Stimulated activated CD4-positive, alpha-beta T cell treated with anti-CD3 and anti-CD28 coated beads, Interleukin-2, amount 100 ng/mL, for 48 hours (primary cell): ENCODE measurements at regions not wholly inside any gene's neighbourhood (a gene's known extent, or its start where the extent isn't known, plus 50 kb on each side); places are given as distances from the start of the nearest gene placed in this dataset.
"Not testable (repeated sequence)": the region's sequence is repeated elsewhere in the genome, so short reads cannot be mapped to it uniquely, and the experiment has no call there.

Experiments used
- DNase-seq, 2 donors: peaks; one replicate each; pipeline ENCODE4 v3.0.0-alpha.2; 2020

DNA sequence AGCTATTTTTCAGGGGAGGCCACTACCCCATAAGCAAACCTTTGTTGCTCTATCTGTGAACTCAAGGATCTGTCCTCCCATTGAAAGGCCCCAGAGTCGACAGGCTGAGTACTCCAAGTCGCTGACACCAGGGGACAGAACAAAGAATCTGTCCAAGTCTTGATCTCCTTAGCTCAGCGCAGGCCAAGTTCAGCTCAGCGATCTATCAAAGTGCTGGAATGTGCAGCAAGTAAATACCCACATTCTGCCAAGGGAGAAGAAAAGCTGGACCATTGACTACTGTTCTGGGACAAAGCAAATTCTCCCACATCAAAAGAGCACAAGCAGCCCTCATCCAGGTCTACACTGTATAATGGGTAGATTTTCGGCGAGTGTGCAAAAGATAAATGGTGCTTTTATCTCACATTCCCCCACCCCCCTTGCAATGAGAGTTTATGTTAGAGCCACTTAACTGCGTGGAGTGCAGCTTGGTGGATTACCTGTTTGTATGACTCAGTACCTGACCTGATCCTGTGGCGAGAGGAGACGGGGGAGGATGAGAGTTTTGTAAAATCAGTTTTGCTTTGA lies 391.7 kb upstream of the SGCG start:
- DNase-seq = no peak

DNA sequence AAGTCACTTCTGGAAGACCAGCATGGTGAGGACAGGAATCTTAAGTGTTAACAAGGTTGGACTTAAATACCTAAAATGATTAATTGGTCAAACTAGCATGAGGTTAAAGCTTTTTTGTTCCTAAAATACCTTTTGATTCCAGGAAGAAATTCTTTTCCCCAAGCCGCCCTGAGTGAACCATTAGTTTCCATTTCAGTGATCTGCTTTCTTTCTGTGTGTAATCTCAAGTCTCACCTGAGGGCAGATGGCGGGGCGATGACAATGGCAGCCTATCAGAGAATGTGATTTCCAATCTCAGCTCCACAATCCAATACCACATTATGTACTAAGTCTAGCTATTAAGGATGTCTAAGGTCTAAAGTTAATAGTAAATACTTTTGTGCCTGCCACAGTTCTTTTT lies 390.9 kb upstream of the SGCG start:
- no peak for DNase-seq

DNA sequence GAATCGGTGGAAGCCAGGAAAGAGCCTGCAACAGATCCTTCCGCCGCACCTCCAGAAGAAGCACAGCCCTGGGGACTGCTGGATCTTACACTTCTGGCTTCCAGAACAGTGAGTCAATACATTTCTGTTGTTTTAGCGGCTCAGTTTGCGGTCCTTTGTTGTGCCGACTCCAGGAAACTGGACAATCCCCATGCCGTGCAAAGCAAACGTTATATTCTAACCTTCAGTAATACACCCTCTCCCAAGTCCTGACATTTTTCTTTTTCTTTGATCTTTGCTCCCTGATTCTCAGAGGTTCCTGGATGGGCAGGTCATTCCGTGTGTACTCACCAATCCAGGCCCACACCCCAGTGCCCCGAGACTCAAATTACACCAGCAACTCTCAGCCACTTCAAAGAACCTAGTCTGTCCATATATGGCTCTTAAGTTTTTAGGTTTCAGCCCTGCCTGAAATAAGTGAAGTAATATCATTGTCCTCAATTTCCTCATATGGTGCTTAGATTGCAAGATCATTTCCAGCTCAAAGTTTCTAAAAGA lies 387.1 kb upstream of the SGCG start:
- DNase-seq = no peak

DNA sequence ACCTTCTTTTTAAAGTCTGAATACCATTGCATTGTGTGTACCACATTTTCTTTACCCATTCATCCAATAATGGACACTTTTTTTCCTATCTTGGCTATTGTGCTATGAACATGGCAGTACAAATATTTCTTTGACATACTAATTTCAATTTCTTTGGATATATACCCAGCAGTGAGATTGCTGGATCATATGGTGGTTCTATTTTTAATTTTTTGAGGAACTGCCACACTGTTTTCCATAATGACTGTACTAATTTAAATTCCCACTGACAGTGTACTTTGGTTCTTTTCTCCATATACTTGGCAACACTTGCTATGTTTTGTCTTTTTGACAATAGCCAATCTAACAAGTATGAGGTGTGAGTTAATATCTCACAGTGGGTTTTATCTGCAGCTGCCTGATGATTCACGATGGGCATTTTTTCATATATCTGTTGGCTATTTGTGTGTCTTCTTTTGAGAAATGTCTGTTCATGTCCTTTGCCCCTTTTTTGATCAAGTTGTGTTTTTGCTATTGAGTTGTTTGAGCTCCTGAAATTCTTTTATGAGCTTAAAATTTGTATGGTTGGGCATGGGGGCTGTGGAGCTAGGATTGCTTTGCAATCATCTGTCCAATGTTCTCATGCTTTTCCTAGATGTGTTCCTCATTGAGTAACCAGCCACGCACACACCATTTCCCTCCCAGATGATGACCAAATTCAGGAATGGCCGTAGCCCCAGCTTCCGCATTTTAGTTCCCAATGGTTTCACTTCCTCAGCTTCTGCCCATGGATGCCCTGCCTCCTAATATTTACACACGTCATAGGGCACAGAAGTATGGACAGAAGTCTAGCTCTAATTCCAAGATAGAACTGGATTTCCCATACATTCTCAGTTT lies 380.0 kb upstream of the SGCG start:
- no peak for DNase-seq

DNA sequence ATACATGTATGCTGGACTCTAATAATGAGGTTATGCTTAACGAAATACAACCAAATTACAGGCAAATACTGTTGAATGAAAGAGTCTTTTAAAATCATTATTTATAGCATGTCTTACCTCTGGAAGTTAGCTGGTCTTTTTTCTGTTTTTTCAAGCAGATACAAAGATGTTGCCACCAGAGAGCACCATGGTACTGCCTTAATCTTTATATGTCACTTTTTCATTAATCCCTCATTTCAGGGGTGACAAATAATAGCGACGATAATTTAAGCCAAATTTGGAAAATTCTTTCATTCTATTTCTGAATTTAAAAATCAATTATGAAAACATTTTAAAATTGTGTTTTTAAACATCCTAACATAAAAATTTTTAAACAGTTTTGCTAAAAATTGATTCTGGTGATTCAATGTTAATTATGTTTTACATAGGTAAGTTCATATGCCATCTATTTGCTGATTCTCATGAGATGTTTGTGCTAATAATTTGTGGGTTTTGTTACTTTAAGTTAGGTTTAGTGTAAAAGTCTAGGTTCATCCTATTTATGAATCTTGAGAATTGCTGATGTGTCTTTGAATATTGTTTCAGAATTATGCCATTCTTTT lies 379.3 kb upstream of the SGCG start:
- DNase-seq = no peak

DNA sequence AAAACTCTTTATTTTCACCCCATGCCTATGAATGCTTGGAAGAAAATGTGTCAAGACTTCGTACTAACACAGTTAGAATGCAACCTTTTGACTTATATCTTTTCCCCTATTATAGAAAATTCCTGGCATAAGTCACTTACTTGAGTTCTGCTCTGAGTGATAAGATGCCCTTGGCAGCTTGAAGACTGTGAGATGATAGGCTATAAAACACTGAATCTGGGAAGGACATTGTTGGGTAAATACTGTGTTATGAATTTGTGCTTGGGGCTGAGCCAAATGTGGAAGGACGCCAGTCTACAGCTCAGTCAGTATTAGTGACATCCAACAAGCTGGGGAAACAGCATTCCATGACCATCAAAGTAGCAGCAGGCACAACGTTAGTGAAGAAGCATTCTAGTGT lies 368.0 kb upstream of the SGCG start:
- DNase-seq = no peak

DNA sequence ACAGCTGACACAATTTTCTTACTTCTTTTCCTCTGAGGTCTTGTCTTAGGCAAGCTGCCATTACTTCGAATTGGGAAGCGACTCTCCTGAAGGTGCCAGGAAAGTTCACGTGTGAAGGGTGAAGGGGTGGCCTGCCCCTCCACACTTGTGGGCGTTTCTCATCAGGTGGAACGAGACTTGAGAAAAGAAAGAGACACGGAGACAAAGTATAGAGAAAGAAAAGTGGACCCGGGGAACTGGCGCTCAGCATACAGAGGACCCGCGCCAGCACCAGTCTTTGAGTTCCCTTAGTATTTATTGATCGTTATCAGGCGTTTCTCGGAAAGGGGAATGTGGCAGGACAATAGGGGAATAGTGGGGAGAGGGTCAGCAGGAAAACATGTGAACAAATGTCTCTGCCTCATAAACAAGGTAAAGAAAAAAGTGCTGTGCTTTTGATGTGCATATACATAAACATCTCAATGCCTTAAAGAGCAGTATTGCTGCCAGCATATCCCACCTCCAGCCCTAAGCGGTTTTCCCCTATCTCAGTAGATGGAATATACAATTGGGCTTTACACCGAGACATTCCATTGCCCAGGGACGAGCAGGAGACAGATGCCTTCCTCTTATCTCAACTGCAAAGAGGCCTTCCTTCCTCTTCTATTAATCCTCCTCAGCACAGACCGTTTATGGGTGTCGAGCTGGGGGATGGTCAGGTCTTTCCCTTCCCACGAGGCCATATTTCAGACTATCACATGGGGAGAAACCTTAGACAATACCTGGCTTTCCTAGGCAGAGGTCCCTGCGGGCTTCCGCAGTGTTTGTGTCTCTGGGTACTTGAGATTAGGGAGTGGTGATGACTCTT lies 367.0 kb upstream of the SGCG start:
- DNase-seq = not testable (repeated sequence)

DNA sequence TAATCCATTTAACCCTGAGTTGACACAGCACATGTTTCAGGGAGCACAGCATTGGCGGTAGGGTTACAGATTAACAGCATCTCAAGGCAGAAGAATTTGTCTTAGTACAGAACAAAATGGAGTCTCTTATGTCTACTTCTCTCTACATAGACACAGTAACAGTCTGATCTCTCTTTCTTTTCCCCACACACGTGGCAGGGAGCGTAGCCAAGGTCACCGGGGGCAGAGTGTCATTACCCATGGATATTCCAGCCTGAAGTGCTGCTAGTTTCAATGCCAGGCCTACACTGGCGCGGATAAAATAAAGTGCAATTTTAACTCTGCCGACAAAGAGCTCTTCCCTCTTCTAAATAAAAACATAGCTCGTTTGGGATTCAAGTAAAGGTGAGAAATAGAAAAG lies 366.3 kb upstream of the SGCG start:
- DNase-seq = not testable (repeated sequence)

DNA sequence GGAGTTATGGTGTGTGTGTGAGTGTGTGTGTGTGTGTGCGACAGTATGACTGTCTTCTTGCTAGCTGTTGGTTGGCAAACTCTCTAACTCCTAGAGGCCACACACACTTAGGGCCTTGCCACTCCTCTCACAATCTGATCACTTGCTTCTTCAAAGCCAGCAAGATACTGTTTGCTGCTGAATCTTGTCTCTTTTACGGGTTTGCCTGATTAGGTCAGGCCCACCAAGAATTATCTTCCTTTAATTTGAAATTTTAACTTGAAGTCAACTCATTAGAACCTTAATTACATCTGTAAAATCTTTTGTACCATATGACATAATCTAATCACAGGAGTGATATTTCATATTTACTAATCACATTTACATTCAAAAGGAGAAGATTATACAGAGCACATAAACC lies 359.2 kb upstream of the SGCG start:
- DNase-seq = no peak

DNA sequence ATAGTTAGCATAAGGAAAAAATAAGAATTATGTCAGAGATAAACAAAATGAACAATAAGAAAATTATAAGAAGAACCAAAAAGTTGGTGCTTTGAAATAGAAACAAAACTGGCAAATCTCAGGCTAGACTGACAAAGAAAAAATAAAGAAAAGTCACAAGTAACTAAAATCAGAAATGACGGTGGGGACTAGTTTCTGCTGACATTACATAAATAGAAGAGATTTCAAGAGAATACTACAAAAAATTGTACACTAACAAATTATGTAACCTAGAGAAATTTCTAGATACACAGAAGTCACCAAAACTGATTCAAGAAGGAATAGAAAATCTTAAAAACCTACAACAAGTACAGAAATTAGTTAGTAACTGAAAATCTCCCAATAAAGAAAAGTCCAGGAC lies 355.6 kb upstream of the SGCG start:
- no peak for DNase-seq

DNA sequence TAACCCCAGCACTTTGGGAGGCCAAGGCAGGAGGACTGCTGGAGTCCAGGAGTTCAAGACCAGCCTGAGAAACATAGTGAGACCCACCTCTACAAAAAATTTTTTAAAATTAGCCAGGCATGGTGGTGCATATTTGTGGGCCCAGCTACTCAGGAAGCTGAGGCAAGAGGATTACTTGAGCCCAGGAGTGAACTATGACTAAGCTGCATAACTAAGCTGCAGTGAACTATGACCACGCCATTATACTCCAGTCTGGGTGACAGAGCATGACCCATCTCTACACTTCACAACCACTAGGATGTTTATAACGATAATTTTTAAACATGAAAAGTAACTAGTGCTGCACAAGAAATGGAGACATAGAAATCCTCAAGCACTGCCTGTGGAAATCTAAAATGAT lies 352.7 kb upstream of the SGCG start:
- no peak for DNase-seq

DNA sequence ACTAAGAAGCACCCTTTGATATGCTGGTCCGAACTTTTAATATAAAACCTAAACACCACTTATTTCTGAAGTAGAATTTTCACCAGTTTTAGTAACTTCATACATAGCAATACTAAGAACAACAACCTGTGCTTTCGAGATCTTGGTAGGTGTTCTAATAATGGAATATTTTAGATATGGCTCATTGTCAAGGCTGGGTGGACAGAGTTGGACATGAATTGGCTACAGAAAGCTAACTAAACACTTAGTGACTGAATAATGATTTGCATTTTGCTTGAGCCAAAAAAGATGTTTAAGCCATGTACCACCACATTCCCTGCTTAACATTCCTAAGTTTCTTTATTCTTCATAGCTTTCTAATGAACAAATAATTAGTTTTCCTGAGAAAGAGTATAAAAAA lies 344.3 kb upstream of the SGCG start:
- no peak for DNase-seq

DNA sequence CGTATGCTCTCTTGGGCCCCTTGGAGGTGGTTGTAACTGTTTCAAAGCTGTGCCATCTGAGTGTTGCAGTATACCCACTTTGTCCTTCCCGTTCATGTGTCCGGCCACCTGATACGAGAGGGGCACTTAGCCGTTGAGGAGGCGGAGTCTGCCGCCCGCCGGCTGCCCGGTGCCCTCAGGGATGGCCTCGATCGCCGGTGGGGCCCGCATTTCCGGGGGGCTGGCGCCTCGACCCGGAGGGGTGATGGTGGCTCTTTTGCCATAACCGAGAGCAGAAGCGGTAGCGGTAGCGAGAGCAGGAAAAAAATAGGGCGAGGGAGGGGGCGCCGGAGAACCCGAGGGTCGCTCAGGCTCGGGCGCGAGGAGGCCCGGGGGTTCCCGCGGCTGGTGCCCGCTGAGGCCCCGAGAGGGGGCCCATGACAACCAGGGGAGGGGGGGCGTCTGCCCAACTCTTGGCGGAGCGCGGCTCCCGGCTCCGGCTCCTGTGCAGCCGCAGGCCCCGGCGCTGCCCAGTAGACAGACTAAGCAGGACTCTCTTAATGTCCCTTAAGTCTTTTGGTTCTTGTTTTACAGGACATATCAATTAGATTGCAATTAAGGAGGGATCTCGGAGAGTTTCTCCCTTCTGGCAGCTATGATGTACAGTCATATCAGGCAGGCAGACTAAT lies 342.7 kb upstream of the SGCG start:
- no peak for DNase-seq

DNA sequence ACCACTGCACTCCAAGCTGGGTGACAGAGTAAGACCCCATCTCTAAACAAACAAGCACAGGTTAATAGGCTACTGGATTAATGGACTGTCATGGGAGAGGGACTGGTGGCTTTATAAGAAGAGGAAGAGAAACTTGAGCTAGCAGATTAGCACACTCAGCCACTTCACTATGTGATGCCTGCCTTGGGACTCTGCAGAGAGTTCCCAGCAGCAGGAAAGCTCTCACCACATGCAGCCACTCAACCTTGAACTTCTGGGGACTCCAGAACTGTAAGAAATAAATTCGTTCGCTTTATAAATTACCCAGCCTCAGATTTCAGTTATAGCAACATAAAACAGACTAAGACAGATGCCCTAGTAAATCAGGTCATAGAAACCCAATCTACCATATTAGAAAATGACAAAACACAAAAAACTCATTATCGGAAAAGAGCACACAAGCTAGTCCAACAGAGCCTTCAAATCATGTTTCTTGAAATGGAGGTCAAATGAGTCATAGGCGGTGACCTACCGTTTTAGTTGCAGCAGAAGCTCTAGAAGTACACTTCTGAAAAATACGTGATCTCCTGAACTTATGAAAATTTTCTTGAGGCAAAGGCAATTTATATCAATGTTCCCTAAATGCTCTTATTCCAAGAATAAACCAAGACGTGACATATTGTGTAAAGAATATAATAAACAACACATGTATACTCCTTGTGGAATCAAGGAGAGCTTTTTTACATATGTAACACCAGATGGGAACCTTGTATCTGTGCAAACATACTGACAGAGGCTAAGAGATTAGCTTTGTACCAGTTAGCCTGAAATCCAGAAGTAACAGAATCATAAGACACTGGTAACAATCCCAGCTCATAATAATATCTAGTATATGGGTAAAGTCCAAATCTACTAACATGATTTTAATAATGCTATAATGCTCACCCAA lies 340.9 kb upstream of the SGCG start:
- no peak for DNase-seq

DNA sequence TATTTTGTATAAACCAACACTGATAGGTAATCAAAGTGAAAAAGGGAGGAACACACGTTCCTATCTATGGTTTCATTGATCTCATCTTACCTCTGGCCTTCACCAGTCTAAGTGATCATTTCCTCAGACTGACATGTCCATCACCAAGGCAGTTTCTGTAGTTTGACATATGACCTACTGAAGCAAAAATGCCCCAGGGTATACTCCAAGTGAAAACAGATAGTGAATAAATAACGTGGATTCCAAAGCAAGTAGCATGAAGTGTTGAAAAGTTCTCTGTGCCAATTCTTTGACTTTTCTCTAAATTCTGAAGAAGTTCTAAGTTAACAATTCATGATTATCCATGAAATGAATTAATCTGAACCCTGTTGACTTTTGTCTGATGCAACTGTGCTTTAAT lies 334.2 kb upstream of the SGCG start:
- no peak for DNase-seq

DNA sequence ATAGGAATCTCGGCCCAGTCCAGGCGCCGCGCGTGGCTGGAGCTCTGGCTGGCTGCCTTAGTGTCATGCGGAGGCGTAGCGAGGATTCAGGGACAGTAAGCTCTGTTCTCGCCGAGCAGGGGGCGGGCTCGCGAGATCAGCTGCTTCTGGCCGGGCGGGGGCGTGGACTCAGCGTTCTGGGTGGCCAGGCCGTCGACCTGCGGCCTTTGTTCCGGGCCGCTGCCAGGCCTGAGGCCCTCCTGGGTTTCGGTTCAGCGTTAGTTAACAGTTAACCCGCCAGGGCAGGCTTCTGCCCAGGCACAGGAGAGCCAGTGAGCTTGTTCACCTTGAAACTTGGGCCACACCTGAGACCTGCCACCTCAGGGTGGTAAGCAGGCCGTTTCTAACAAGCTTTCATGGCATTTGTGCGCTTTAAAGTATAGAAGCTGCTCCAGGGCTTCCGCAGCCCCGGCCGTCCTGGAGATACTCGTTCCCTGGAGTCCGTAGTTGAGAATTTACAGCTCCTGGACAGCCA lies 332.2 kb upstream of the SGCG start:
- no peak for DNase-seq

DNA sequence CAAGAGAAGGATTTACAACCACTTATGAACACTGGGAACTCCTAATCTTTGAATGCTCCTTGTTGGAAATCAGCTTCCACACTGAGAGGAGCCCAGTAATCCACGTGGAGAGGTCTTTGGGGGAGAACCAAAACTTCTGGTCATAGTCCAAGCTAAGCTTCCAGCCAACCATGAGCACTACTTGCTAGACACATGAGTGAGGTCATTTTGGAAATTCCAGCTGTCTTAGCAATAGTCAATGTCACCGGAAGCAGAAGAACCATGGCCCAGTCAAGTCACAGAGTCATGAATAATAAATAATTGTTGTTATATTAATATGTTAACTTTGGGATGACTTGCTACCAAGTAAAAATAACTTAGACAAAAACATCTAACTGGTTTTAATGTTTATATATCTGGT lies 324.9 kb upstream of the SGCG start:
- no peak for DNase-seq

DNA sequence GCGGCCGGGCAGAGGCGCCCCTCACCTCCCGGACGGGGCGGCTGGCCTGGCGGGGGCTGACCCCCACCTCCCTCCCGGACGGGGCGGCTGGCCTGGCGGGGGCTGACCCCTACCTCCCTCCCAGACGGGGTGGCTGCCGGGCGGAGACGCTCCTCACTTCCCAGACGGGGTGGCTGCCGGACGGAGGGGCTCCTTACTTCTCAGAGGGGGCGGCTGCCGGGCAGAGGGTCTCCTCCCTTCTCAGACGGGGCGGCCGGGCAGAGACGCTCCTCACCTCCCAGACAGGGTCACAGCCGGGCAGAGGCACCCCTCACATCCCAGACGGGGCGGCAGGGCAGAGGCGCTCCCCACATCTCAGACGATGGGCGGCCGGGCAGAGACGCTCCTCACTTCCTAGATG lies 321.8 kb upstream of the SGCG start:
- not testable (repeated sequence) for DNase-seq

DNA sequence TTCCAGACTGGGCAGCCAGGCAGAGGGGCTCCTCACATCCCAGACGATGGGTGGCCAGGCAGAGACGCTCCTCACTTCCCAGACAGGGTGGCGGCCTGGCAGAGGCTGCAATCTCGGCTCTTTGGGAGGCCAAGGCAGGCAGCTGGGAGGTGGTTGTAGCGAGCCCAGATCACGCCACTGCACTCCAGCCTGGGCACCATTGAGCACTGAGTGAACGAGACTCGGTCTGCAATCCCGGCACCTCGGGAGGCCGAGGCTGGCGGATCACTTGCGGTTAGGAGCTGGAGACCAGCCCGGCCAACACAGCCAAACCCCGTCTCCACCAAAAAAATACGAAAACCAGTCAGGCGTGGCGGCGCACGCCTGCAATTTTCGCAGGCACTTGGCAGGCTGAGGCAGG lies 321.4 kb upstream of the SGCG start:
- not testable (repeated sequence) for DNase-seq

DNA sequence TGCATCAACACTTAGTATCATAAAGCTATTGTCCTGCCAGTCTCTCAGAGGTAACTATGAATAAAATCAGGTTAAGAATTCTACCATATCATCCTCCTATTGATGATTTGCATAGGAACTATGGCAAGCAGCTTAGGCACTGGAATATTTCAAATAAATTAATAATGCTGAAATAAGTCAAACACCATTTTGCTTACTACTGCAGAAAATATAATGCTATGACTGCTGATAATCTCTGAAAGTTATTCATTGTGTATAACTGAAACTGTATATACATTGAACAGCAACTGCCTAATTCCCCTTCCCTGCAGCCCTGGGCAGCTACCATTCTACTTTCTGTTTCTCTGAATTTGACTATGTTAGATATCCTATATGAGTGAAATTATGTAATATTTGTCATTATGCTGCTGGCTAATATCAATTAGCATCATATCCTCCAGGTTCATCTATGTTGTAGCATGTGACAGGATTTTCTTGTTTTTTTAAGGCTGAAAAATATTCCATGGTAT lies 318.8 kb upstream of the SGCG start:
- DNase-seq = no peak

DNA sequence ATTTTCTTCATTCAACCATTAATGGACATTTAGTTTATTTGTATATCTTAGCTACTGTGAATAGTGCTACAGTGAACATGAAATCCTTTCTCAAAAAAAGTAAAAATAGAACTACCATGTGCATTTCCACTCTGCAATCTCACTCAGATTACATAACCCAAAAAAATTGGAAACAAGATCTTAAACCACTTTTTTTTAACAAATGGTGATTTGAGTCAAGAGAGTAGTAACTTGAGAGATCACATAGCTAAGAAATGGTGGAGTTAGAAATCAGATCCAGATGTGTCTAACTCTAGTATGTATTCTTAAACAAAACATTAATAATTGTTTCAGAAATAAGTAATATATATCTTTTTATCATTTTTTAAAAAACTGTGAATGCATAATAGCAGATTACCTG lies 318.3 kb upstream of the SGCG start:
- DNase-seq = no peak
